ENCODE measurements at regions not wholly inside any gene's neighbourhood (a gene's known extent, or its start where the extent isn't known, plus 50 kb on each side); places are given as distances from the start of the nearest gene placed in this dataset.

DNA sequence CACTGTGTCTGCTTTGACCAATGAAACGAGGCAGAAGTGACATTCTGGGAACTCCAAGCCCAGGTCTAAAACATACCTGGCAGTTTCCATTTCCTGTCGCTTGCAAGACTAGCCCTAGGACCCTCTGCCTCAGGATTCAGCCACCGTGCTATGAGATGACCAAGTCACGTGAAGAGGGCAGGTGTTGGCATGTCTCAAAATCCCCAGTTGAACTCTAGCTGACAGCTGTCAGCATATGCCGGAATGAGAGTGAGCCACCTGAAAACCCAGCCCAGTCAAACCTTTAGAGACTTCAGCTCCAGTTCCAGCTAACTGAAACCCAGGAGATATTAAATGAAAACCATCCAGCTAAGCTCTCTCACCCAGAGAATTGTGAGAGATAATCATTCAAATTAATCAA lies 89.9 kb upstream of the PPP1R3A start:
- Mint-ChIP-seq H3K4me3 (no peak overlapping the region), H3K9me3 (no peaks in the 10 kb centered on the region), H3K27me3 (no peaks in the 10 kb centered on the region), H3K27ac (no peak overlapping the region), H3K4me1 (ENCODE audit: unreplicated experiment) (no peaks in the 10 kb centered on the region), H3K36me3 (no peaks in the 10 kb centered on the region)
- no peak for DNase-seq (ENCODE audit: extremely low spot score, unreplicated experiment)
- TF ChIP-seq, protein P1, sequence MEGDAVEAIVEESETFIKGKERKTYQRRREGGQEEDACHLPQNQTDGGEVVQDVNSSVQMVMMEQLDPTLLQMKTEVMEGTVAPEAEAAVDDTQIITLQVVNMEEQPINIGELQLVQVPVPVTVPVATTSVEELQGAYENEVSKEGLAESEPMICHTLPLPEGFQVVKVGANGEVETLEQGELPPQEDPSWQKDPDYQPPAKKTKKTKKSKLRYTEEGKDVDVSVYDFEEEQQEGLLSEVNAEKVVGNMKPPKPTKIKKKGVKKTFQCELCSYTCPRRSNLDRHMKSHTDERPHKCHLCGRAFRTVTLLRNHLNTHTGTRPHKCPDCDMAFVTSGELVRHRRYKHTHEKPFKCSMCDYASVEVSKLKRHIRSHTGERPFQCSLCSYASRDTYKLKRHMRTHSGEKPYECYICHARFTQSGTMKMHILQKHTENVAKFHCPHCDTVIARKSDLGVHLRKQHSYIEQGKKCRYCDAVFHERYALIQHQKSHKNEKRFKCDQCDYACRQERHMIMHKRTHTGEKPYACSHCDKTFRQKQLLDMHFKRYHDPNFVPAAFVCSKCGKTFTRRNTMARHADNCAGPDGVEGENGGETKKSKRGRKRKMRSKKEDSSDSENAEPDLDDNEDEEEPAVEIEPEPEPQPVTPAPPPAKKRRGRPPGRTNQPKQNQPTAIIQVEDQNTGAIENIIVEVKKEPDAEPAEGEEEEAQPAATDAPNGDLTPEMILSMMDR (conservative IDR thresholded peaks at IDR 0.05): no peak

DNA sequence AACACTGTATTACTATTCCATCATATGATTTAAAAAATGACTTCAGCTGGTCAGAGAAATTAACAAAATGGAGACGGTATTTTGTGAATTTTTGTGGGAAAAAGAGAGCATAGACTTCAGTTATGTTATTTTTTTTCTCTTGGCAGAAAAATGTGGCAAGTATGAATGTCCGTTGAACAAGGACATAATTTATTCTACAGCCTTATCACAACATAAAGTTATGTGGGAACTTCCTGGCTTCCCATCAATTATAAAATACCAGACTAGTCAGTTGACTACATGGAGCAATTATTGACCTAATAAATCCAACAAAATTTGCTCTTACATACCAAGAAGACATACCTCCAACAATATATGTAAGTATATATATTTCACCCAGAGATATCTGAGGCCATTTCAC lies 88.6 kb upstream of the PPP1R3A start:
- Mint-ChIP-seq H3K27me3 (no peaks in the 10 kb centered on the region), H3K27ac (no peak overlapping the region), H3K4me3 (no peak overlapping the region), H3K9me3 (peaks cover 5% of the 10 kb centered on the region), H3K4me1 (ENCODE audit: unreplicated experiment) (no peaks in the 10 kb centered on the region), H3K36me3 (no peaks in the 10 kb centered on the region)
- no peak for DNase-seq (ENCODE audit: extremely low spot score, unreplicated experiment)
- TF ChIP-seq, protein P1 (conservative IDR thresholded peaks at IDR 0.05): no peak

DNA sequence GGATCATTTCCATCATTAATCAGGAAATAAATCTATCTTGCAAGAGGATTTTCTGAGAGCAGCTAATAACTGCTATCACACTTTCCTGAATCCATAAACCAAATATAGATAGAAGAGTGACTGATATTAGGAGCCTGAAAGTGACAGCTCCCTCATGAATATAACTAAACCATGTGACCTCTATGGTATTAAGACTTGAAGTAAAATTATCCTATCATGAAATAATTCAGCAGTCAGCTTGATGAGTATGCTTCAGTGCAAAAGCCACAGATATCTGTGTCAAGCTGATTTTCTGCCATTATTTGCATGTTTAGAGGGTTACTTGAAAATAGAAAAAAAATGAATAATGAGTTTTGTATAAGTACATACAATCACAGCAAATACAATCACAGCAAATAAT lies 80.1 kb upstream of the PPP1R3A start:
- no peaks in the 10 kb centered on the region for H3K36me3 Mint-ChIP-seq
- no peak for DNase-seq (ENCODE audit: extremely low spot score, unreplicated experiment)

DNA sequence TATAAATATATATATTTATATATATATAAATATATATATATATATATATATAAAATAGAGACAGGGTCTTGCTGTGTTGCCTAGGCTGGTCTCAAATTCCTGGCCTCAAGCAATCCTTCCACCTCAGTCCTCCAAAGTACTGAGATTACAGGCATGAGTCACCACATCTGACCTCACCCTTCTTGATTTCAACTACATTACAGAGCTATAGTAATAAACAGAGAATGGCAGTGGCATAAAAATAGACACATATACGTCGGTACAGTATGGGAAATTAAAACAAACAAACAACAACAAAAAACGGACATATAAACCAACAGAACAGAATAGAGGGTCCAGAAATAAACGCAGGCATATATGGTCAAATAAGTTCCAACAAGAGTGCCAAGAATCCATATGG lies 77.6 kb upstream of the PPP1R3A start:
- no peaks in the 10 kb centered on the region for H3K36me3 Mint-ChIP-seq
- H3K27me3 Mint-ChIP-seq: no peaks in the 10 kb centered on the region
- DNase-seq (ENCODE audit: extremely low spot score, unreplicated experiment): no peak
- H3K4me3 Mint-ChIP-seq: no peak overlapping the region
- H3K4me1 Mint-ChIP-seq (ENCODE audit: unreplicated experiment): no peaks in the 10 kb centered on the region
- H3K9me3 Mint-ChIP-seq: peaks cover 8% of the 10 kb centered on the region
- TF ChIP-seq, protein P1 (conservative IDR thresholded peaks at IDR 0.05): no peak
- H3K27ac Mint-ChIP-seq: no peak overlapping the region

More for the DNA sequence above, 80.1 kb upstream of the PPP1R3A start:
- Mint-ChIP-seq H3K4me3 (no peak overlapping the region), H3K9me3 (peaks cover 15% of the 10 kb centered on the region), H3K27ac (no peak overlapping the region), H3K27me3 (no peaks in the 10 kb centered on the region), H3K4me1 (ENCODE audit: unreplicated experiment) (no peaks in the 10 kb centered on the region)
- TF ChIP-seq, protein P1 (conservative IDR thresholded peaks at IDR 0.05): no peak

DNA sequence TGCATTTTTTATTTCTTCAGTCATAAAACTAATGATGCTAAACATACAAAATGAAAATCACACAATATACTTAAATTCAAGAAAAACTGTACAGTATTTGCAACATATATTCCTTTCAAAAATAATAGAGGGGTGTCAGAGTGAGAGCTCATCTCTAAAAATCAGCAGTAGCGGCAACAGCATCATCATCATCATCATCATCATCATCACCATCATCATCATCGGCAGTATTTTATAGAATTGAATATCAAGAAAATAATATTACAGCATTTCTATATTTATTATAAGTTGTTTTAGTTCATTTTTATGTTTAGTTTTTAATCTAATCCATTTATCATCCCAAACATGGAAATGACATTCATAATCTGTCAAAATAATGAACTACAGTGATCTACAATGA lies 67.4 kb upstream of the PPP1R3A start:
- Mint-ChIP-seq H3K27me3 (peaks cover 8% of the 10 kb centered on the region), H3K4me3 (no peak overlapping the region), H3K9me3 (no peaks in the 10 kb centered on the region), H3K36me3 (no peaks in the 10 kb centered on the region), H3K27ac (no peak overlapping the region), H3K4me1 (ENCODE audit: unreplicated experiment) (no peaks in the 10 kb centered on the region)
- no peak for DNase-seq (ENCODE audit: extremely low spot score, unreplicated experiment)
- TF ChIP-seq, protein P1 (conservative IDR thresholded peaks at IDR 0.05): no peak

DNA sequence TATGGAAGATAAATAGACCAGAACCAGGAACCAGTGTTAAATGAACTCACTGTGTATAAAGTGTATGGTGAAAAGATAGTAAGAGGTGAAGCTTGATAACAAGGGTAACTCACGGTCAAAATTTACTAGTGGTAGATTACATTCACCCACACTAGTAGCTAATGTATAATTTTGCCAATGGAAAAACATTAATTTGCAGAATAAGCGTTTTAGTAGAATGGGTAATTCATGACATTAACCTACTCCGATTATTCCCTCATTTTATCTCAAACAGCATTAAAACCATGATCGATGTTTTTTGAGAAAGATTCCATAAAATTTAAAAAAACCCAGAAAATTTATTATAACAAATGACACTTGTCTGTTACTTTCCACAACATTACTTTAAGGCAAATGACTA lies 57.7 kb upstream of the PPP1R3A start:
- Mint-ChIP-seq H3K4me1 (ENCODE audit: unreplicated experiment) (no peaks in the 10 kb centered on the region), H3K4me3 (no peak overlapping the region), H3K27ac (no peak overlapping the region), H3K9me3 (no peaks in the 10 kb centered on the region), H3K27me3 (peaks cover under 1% of the 10 kb centered on the region), H3K36me3 (no peaks in the 10 kb centered on the region)
- TF ChIP-seq, protein P1 (conservative IDR thresholded peaks at IDR 0.05): no peak
- DNase-seq (ENCODE audit: extremely low spot score, unreplicated experiment): no peak

Data from type B pancreatic cell (in vitro differentiated cells).